ENCODE measurements at regions not wholly inside any gene's neighbourhood (a gene's known extent, or its start where the extent isn't known, plus 50 kb on each side); places are given as distances from the start of the nearest gene placed in this dataset.

DNA sequence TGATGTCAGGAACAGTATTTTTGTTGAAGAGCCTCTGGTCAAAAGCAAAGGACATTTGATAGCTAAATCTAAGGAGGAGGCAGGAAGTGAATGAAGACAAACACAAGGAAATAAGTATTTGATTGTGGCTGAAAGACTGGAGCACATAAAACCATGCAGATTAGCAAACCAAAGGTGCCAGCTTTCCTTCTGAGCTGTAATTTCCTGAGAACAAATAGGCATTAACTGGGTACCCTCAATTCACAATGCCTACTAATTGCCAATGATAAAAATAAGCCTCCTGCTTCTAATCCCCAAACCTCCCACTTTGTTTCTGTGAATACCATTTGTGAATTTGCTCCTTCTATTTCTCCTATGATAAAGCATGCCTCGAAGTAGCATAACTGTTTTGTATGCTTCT, 1279.6 kb upstream of the USP15 start:
- Mint-ChIP-seq H3K36me3 (no peaks in the 10 kb centered on the region), H3K27me3 (no peaks in the 10 kb centered on the region), H3K4me1 (ENCODE audit: unreplicated experiment) (no peaks in the 10 kb centered on the region), H3K4me3 (no peak overlapping the region), H3K9me3 (no peaks in the 10 kb centered on the region), H3K27ac (no peak overlapping the region)
- no peak for DNase-seq (ENCODE audit: extremely low spot score, unreplicated experiment)
- TF ChIP-seq, protein P1, sequence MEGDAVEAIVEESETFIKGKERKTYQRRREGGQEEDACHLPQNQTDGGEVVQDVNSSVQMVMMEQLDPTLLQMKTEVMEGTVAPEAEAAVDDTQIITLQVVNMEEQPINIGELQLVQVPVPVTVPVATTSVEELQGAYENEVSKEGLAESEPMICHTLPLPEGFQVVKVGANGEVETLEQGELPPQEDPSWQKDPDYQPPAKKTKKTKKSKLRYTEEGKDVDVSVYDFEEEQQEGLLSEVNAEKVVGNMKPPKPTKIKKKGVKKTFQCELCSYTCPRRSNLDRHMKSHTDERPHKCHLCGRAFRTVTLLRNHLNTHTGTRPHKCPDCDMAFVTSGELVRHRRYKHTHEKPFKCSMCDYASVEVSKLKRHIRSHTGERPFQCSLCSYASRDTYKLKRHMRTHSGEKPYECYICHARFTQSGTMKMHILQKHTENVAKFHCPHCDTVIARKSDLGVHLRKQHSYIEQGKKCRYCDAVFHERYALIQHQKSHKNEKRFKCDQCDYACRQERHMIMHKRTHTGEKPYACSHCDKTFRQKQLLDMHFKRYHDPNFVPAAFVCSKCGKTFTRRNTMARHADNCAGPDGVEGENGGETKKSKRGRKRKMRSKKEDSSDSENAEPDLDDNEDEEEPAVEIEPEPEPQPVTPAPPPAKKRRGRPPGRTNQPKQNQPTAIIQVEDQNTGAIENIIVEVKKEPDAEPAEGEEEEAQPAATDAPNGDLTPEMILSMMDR (conservative IDR thresholded peaks at IDR 0.05): no peak

DNA sequence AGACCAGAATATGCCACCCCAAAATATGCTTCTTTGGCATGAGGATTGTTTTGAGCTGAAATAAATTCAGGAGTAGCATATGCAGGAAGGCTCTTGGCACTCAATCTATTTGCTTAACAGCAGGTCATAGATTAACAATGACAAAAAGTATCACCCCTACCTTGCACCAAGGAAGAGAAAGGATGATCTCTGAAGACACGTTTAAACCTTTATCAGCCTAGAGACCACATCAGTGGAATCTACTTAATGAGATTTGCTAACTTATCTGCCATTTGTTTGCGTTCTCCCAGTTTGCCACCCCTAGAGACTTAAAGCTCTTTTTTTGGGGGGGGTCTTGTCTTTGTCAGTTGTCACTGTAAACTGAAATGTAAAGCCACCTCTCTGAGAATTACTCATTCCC, 1278.7 kb upstream of the USP15 start:
- DNase-seq (ENCODE audit: extremely low spot score, unreplicated experiment): no peak
- Mint-ChIP-seq H3K4me1 (ENCODE audit: unreplicated experiment) (no peaks in the 10 kb centered on the region), H3K4me3 (no peak overlapping the region), H3K9me3 (no peaks in the 10 kb centered on the region), H3K27me3 (no peaks in the 10 kb centered on the region), H3K27ac (no peak overlapping the region), H3K36me3 (no peaks in the 10 kb centered on the region)
- TF ChIP-seq, protein P1 (conservative IDR thresholded peaks at IDR 0.05): no peak

DNA sequence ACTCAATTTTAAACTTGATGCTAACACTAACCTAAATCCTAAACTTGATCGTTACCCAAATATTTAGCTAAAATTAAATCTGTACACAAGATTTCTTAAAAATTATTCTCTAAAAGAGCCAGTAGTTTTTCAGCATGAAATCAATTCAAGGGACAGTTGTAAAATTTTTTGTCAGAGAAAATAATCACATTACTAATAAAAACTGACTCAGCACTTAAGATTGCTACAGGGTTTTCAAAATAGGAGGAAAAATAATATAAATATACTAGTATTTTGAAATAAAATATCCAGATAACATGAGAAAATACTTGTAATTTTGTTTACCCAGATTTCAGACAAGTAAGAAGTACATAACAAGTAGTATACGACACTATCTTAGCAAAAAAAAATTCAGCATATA, 1268.1 kb upstream of the USP15 start:
- H3K9me3 Mint-ChIP-seq: no peaks in the 10 kb centered on the region
- H3K36me3 Mint-ChIP-seq: no peaks in the 10 kb centered on the region
- DNase-seq (ENCODE audit: extremely low spot score, unreplicated experiment): no peak
- H3K27me3 Mint-ChIP-seq: no peaks in the 10 kb centered on the region
- peaks cover 3% of the 10 kb centered on the region for H3K4me1 Mint-ChIP-seq (ENCODE audit: unreplicated experiment)
- TF ChIP-seq, protein P1 (conservative IDR thresholded peaks at IDR 0.05): no peak
- H3K27ac Mint-ChIP-seq: no peak overlapping the region
- no peak overlapping the region for H3K4me3 Mint-ChIP-seq

DNA sequence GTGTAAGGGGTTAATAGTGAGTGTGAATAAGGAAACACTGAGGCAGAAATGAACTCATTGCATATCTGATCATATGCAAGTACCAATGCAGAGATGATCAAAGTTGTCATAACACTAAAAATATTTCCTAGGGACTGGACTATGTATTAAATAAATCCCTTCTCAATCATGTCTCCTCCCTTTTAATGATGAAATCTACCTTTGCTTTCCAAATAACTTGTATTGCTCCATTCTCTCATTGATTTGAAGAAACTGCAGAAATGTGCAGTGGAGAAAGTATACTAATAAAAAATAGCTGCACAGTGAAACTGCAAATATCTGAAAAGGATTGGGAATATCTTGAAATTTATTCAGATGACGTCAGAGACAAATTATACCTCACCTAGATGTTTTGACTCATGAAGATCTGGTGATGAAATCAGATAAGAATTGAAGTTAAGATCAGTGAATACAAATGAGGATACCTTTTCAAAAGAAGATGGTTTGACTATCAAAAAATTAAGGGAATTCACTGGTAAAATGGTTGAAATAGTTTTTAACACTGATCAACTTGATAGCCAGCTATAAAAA, 1264.9 kb upstream of the USP15 start:
- Mint-ChIP-seq H3K4me1 (ENCODE audit: unreplicated experiment) (peaks cover 3% of the 10 kb centered on the region), H3K36me3 (no peaks in the 10 kb centered on the region)

DNA sequence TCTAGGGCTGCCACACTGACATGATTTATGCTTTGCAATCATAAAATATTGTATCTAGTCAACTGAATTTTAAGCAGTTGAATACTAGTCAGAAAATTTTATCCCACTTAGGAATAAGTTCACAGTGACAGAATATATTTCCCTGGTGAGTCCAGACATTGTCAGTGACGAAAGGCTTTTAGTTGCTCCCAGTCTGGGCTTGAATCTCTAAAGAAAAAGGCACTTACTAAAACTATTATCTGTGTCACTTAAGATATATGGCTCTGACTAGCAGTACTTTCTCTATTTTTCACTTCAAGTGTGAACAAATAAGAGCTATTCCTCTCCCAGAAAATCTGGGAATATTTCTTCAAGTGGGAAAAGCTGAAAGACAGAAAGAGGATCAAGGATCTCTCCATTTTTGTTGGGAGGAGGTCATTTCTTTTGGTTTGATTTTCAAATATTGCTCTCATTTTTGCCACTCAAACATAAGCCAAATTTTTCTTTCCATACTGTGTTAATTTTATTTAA, 1262.3 kb upstream of the USP15 start:
- no peaks in the 10 kb centered on the region for H3K27me3 Mint-ChIP-seq
- TF ChIP-seq, protein P1 (conservative IDR thresholded peaks at IDR 0.05): no peak
- H3K9me3 Mint-ChIP-seq: no peaks in the 10 kb centered on the region
- no peak for DNase-seq (ENCODE audit: extremely low spot score, unreplicated experiment)
- peaks cover 3% of the 10 kb centered on the region for H3K4me1 Mint-ChIP-seq (ENCODE audit: unreplicated experiment)
- H3K27ac Mint-ChIP-seq: no peak overlapping the region
- no peaks in the 10 kb centered on the region for H3K36me3 Mint-ChIP-seq
- H3K4me3 Mint-ChIP-seq: no peak overlapping the region

More for the DNA sequence above, 1264.9 kb upstream of the USP15 start:
- Mint-ChIP-seq H3K4me3 (no peak overlapping the region), H3K27me3 (no peaks in the 10 kb centered on the region), H3K9me3 (no peaks in the 10 kb centered on the region), H3K27ac (no peak overlapping the region)
- DNase-seq (ENCODE audit: extremely low spot score, unreplicated experiment): no peak
- TF ChIP-seq, protein P1 (conservative IDR thresholded peaks at IDR 0.05): no peak
